DMS53 (cell line): ENCODE measurements at regions not wholly inside any gene's neighbourhood (a gene's known extent, or its start where the extent isn't known, plus 50 kb on each side); places are given as distances from the start of the nearest gene placed in this dataset.
"Not testable (repeated sequence)": the region's sequence is repeated elsewhere in the genome, so short reads cannot be mapped to it uniquely, and the experiment has no call there.

Source experiments
- DNase-seq: peaks from one replicate; lab custom pipeline; 2025; lab: John Stamatoyannopoulos, UW

DNA sequence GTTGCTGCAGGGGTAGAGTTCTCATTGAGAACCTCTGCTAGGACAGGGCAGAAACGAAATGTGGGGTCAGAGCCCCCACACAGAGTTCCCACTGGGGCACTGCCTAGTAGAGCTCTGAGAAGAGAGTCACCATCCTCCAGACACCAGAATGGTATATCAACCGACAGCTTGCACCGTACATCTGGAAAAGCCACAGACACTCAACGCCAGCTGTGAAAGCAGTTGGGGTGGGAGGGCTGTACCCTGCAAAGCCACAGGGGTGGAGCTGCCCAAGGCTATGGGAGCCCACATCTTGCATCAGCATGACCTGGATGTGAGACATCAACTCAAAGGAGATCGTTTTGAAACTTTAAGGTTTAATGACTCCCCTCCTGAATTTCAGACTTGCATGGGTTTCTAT is 284.0 kb upstream of the DEPDC1 start:
- no peak for DNase-seq

DNA sequence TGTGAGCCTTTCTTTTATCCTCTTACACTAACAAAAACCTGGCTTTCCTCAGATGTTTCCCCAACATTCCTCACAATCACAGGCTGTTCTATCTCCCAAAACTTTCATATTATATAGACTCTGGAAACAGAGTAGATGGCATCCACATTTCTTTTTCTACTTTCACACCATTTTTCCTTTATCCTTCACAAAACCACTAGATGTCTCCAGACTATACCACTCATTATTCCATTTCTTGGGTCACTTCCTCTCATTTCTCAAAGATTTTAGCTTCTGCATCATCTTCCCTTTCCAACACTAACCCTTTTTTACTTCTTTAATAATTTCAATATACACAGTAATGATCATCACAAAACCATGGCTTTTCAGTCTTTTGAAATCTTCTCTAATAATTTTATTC is 286.0 kb upstream of the DEPDC1 start:
- peak; percentile 16 for DNase-seq

DNA sequence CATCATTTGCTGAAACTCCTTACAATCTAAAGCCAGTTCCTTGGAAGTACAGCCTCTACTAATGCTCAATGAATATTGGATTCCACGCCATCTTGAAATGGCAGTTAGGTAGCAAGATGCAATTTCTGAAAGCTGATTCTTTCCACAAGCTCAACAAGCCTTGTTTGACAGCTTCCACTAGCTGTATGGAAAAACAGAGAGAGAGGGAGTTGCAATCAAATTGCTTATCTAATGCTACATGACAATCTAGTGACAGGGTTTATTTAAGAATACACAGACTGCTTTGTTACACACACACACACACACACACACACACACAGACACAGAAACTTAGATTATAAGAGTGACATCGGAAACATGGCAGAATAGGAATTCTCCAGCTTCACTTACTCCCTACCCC is 288.4 kb upstream of the DEPDC1 start:
- DNase-seq, result no peak

DNA sequence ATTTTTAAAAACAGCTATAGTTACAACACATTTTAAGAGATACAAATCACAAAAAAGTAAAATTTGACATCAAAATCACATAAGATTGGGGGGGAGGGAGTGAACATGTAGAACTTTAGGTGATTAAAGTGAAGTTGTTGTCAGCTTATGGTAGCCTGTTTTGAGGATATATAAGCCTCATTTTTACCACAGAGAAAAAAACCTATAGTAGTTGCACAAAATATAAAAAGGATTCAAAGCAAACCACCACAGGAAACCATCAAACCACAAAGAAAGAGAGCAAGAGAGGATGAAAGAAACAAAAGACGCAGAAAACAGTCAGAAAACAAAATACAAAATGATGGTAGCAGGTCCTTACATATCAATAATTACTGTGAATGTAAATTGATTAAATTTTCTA is 291.9 kb upstream of the DEPDC1 start:
- no peak for DNase-seq

DNA sequence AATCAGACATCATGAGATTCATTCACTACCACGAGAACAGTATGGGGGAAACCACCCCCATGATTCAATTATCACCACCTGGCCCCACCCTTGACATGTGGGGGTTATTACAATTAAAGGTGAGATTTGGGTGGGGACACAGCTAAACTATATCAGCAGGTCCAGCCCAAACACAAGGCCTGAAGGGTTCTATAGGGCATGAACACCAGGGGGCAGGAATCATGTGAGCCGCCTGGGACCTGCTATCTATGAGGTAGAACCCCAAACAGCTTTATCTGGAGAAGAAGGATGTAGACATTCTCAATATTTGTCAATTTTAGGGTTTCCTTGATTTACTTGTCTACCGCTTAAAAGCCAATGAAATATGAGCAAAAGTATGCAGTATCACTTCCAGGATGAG is 294.9 kb upstream of the DEPDC1 start:
- DNase-seq, result peak; percentile 49

DNA sequence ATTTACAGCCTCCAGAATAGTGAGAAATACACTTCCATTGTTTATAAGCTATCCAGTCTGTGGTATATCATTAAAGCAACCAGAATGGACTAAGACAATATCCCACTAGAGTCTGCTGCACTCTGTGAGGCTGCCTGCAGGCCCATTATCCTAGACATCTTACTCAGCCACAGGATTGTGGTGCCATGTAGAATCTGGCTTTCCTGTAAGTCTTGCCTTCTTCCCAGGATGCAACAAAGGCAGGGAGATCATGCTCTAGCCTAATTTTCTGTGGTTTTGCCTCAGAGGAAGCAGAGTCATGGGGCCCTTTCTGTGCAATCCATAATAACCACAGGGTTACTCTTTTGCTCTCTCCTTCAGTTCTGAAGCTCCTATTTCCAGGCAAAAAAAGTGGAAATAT is 299.1 kb upstream of the DEPDC1 start:
- DNase-seq, result no peak

DNA sequence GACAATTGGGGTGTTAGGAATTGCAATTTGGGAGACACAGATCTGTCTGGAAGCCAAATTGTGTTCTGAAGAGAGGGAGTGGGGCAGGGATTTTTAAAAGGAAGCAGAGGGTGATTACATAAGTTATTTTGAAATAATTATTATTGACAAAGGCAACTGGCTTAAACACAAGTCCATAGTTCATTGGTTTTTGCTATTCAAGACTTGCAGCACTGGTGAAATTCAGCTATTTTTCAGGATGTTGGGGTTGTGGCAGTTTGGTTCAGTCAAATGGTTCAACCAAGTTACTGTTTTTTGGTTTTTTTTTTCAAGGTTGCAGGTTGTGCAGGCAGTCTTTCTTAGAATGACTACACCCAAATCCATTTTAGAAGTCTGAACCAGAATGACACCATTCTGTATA is 300.0 kb upstream of the DEPDC1 start:
- DNase-seq, result no peak

DNA sequence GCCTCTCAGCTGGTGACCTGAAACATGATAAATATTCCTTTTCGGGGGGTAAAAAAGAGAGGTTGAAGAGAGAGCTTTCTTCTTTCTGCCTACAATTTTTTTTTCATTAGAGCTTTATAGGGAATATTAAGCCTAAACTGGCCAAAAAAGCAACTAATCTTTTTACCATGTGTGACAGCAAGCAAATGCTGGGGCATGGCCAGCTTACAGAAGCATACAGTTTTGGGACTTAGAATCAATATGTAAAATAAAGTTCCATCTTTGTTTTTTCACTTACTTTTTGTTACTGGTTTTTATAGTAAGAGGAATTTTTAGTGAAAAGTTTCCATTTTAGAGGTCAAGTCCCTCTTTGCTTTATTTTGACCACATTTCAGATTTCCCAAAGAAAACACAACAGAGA is 301.2 kb upstream of the DEPDC1 start:
- DNase-seq, result no peak

DNA sequence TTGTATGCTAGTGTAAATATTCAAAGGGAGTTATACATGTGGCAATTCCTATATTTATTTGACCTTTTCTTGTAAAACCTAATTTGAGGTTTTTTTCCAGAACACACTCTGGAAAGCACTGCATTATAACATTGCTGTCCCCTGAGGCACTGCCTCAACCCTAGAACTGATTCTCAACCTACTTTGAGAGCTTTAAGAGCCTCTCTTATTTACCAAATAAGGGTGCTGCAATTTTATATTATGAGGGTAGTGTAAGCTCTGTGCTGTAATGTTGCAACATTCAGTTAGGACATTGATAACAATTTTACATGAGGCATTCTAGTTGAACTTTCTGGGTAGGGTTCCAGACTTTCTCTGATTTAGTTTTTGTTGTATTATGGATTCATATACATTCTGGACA is 302.2 kb upstream of the DEPDC1 start:
- no peak for DNase-seq

DNA sequence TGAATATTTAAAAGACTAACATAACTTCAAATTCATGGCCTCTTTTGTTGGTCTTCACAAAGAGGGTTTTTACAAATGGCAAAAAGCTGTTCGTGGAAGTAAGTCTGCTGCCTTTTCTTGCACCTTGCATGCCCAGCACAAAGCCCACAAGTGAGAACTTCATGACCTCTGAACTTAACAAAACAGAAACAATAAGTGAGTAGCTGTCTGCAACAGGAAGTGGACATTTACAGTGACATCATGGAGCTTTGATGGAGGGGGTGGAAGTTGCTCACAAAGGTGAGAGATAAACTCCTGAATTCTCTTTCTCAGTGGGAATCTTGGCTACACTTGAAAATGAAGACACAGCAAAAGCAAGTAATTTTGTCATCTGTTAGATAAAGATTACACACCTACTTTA is 303.3 kb upstream of the DEPDC1 start:
- DNase-seq, result peak; percentile 52

DNA sequence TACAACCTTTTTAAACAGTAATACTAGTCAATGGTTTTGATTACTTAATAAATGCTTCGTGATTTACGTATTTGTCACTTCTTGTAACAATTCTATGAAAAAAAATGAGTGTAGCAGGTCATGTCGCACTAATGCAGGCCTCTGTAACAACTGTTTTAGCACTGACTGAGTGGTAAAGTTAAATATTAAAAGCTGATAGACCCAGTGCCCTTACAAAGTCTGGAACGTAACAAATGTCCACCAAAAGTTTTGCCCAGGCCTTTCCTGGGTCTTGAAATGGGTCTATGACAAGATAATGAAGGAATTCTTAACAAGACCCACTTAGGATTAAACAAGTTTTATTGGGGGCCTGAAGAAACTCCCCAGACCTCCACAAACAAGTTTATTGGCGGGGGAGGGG is 304.6 kb upstream of the DEPDC1 start:
- DNase-seq, result no peak

DNA sequence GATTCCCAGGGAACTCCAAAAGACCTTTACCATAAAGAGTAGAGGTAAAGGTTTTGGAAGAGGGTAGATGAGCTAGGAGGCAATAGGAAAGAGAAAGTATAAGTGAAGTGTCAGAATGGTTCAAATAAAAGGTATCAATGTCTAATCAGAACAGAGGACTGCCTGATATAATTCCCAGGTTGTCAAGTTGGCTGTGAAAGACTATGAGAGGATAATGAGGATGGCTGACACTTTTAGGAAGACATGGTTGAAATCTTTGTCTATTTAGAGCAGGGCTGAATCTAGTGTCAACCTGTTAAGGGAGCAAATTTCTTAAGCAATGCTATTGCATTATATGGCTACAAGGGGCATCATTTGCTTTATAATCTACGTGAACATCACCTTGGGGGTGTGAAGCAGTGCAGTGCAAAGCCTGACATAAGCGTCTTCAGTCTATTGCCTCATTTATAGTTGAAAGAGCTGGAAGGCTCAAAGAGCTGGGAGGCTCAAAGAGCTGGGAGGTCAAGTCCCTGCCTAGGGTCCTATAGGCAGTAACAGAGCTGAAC is 308.3 kb upstream of the DEPDC1 start:
- DNase-seq, result no peak

DNA sequence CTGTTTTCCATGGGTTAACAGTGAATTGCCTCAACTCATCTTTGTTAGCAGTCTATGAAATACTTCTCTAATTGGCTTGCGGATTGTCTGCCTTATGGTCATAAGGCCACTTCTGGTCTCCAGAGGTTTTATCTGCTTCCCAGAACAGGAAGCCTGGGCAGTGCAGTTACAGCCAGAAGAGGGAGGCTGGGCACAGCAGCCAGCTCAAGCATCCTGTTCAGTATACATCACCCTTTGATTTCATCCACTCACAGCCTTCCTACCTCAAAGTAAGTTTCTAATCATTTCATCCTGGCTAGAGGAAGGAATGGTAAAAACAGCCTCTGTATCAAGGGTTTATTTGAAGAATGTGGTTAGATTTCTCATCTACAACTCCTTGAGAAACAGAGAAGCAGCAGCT is 311.5 kb upstream of the DEPDC1 start:
- DNase-seq, result peak; percentile 41

DNA sequence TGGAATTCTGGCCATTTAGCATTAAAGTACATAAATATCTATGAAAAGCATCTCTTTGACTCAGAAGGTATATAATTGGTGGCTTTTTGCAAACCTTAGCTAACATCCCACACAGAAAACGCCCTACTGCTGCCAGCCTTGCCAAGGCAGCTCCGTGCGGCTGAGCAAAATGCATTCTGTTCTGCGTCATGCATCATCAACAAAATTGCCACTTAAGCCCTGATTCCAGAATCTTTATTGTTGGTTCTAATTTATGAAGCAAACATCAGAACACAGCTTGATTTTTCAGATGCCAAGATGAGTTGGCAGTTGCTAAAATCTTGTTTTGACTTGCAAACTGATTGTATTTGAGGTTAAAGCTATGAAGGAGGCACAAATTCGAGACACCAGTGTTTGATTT is 314.9 kb upstream of the DEPDC1 start:
- no peak for DNase-seq

DNA sequence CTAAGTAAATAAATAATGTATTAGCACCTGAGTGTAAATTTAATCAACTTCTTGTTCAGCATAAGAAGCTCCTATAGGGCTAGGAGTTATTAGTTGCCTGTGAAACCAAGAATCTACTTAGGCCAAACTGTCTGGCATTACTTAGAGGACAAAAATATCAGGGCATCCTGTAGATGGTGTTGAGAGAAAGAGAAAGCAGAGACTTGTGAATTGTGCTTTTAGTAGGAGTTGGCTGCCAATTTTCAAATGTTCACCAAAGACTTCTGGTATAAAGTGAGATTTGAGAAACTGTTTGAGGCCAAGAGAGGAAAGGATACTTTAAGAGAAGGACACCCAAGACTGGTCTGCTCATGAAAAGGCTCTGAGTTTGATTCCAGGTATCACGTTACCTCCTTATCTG is 315.5 kb upstream of the DEPDC1 start:
- DNase-seq, result no peak

DNA sequence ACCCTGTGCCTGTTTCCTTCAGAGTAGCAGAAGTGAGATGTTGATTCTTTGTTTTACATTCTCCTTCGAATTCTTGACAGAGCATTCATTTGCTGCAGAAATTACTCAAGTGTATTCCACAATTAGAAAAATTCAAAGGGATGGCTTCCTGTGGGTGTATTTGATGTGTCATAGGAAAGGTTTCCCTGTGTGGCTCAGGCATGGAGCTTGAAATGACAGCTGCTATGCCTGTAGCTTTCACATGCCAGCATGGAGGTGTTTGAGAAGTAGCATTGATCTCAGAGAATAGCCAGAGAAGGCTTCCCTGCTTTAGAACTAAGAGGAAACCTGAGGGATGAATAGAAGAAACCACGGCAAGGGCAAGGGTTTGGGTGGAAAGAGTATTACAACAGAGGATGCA is 317.2 kb upstream of the DEPDC1 start:
- peak; percentile 26 for DNase-seq

DNA sequence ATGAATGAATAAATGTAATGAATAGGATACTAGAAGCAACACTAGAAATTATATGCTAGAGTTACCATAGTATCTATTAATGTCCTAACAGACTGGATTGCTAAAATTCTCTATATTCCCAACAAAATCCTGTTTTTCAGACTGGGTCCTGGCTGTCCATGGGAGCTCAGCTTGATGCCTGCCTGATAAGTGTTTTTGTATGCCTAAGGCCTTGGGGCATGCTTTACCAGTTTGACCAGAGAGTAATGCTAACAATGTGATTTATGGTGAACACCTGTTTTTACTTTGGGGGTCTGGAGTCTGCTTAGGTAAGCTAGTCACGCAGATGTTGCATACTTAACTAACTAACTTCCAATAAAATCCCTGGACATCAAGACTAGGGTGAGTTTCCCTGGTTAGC is 318.8 kb upstream of the DEPDC1 start:
- peak; percentile 31 for DNase-seq

DNA sequence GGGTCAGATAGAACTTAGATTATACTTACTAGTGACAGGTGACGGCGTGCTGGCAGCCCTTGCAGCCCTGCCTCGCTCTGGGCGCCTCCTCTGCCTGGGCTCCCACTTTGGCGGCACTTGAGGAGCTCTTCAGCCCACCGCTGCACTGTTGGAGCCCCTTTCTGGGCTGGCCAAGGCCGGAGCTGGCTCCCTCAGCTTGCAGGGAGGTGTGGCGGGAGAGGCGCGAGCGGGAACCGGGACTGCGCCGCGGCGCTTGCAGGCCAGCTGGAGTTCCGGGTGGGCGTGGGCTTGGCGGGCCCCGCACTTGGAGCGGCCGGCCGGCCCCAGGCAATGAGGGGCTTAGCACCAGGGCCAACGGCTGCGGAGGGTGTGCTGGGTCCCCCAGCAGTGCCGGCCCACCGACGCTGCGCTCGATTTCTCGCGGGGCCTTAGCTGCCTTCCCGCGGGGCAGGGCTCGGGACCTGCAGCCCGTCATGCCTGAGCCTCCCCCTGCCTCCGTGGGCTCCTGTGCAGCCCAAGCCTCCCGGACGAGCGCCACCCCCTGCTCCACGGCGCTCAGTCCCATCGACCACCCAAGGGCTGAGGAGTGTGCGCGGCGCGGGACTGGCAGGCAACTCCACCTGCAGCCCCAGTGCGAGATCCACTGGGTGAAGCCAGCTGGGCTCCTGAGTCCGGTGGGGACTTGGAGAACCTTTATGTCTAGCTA is 320.8 kb upstream of the DEPDC1 start:
- DNase-seq, result not testable (repeated sequence)

DNA sequence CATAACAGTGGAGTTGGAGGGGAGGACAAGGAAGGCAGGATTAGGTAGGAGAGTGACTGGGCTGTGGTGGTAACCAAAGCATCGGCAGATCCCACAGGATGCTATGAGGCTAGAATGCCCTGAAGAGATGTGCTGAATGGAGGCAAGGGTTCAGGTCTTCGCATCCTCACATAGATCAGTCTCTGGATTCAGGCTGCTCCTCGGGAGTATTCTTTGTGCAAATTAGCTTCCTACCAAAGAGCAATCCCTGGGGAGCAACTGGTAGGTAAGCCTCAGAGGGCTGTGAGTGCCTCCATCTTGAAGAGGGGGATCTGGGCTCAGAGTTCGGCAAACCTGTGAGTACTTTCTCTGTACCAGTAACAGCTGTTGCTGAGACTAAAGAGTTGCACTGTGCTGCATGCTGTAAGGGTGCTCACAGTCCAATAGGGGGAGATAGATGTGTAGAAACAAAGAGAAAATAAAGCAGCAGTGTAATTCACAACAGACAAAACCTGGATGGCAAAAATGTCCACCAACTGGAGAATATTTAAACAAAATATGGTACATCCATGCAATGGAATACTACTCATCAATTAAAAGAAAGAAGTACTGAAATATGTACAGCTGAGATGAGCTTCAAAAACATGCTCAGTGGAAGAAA is 322.4 kb upstream of the DEPDC1 start:
- DNase-seq, result peak; percentile 87

DNA sequence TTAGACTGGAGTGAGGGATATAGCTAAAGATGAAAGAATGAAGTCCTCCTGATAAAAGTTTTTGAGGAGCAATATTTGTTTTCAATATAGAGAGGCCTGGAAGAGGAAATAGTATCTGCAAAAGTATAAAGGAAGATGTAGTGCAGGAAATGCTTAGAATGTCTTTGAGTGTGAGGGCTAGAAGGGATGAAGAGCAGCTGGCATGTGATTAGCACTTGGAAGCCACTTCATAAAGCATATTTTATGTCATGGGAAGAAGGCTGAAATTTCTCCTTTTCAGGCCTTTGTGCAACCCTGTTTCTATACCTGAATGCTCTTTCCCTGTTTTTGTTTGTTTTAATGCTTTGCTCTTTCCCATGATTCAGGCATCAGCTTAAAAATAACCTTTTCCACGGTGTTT is 323.3 kb upstream of the DEPDC1 start:
- peak; percentile 11 for DNase-seq

DNA sequence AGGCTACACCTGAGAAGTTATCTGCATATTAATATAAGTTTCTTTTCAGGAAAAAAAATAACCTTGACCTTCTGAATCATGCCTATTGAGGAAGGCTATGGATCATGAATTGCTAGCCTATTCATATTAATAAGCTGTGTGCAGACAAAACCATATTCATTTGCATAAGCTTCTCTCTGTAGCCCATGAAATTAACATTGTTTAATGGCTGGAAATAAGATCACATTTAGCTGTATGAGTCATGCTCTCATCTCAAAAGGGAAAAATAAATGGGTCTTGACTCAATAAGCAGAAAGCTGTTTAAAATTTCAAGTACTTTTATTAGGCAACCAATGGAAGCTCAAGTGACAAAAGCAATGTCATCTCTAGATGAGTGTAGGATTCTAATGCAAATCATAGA is 330.0 kb upstream of the DEPDC1 start:
- DNase-seq, result peak; percentile 21

DNA sequence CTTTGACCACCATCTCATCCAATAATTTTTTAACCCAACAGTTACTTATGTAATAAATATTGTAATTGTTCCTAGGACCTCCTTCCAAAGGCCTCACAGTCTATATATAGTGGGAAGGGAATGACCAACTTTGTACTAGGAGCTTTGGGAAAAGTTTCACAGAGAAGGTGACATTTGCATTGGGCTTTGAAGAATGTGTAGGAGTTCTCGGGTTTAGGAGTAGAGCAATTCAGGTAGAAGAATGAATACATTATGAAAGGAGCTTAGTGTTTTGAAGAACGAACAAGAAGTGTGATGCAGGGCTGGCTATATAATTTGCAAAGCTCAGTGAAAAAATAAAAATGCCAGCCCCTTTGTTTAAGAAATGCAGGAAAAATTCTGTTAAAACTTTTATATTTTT is 330.4 kb upstream of the DEPDC1 start:
- DNase-seq, result no peak

DNA sequence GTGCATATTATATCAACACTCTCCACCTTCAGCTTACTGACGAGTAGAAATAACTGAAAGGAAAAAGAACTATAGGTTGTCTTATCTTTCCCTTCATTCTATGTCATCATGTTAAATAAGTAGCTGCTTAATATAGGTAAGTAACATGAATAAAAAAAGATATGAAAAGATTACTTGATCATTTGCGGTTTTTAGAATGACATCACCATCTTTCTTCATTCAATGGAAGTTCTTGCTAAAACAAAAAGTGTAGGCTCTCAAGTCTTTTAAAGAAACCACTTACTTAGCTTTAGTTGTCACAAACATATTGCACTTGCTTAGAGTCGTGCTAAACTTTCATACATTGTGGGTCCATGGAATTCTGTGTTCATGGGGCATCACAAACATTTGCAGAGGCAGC is 331.1 kb upstream of the DEPDC1 start:
- no peak for DNase-seq

DNA sequence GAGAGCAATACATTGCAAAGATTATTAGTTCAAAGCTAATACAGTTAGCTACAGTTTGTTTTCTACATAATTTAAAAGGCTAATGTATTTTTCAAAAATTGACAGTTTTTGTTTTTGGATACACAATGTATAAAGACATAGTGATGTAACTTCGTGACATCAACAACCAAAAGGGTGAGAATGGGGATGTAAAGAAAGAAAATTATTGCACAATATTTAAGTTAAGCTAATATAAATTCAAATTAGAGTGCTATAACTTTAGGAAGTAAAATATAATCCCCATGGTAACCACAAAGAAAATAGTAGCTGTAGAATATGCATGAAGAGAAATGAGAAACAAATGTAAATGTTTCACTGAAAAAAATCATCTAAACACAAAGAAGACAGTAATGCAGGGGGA is 334.4 kb upstream of the DEPDC1 start:
- DNase-seq, result no peak
